Skeletal muscle satellite cell (primary cell): ENCODE measurements at regions not wholly inside any gene's neighbourhood (a gene's known extent, or its start where the extent isn't known, plus 50 kb on each side); places are given as distances from the start of the nearest gene placed in this dataset.

Experiments used
- H3K27me3 ChIP-seq: 2 replicates; pipeline ENCODE4 v1.7.0; 2013; ENCODE audit warnings: low read length; ENCODE audit not compliant: control insufficient read depth, insufficient read depth
- H3K36me3 ChIP-seq: 2 replicates; pipeline ENCODE4 v1.7.0; 2013; ENCODE audit warnings: mild to moderate bottlenecking, control low read depth, low read length; ENCODE audit not compliant: insufficient read depth
- H3K4me1 ChIP-seq: 2 replicates; pipeline ENCODE4 v1.7.0; 2013; ENCODE audit warnings: low read length; ENCODE audit not compliant: control insufficient read depth, insufficient read depth
- H3K4me2 ChIP-seq: 2 replicates; pipeline ENCODE4 v1.7.0; 2013; ENCODE audit warnings: mild to moderate bottlenecking, low read length
- H3K4me3 ChIP-seq: 2 replicates; pipeline ENCODE4 v1.7.0; 2013; ENCODE audit warnings: low read length
- H3K9ac ChIP-seq: 2 replicates; pipeline ENCODE4 v1.7.0; 2013; ENCODE audit warnings: mild to moderate bottlenecking, low read depth, low read length, moderate library complexity
- H3K9me3 ChIP-seq: replicated peaks from 2 replicates; pipeline ENCODE4 v1.7.0; 2013; ENCODE audit warnings: mild to moderate bottlenecking, control low read depth, low read length

- Histone ChIP-seq H3K9me3 (no peaks in the 10 kb centered on the region), H3K36me3 (no peaks in the 10 kb centered on the region), H3K9ac (no peak overlapping the region), H3K4me2 (no peak overlapping the region), H3K4me1 (no peaks in the 10 kb centered on the region), H3K4me3 (no peak overlapping the region), H3K27me3 (no peaks in the 10 kb centered on the region)
These were observed 56.3 kb upstream of the LNX1 start for GRCh38 chr4:53647547-53647946.

- Histone ChIP-seq H3K27me3 (no peaks in the 10 kb centered on the region), H3K4me2 (no peak overlapping the region), H3K4me1 (no peaks in the 10 kb centered on the region), H3K9ac (no peak overlapping the region), H3K9me3 (no peaks in the 10 kb centered on the region), H3K36me3 (no peaks in the 10 kb centered on the region), H3K4me3 (no peak overlapping the region)
These were observed 55.5 kb upstream of the LNX1 start for GRCh38 chr4:53646795-53647194.

- H3K9ac ChIP-seq: no peak overlapping the region
- H3K36me3 ChIP-seq: no peaks in the 10 kb centered on the region
- no peaks in the 10 kb centered on the region for H3K27me3 ChIP-seq
- no peak overlapping the region for H3K4me3 ChIP-seq
- H3K4me2 ChIP-seq: no peak overlapping the region
- no peaks in the 10 kb centered on the region for H3K4me1 ChIP-seq
- no peaks in the 10 kb centered on the region for H3K9me3 ChIP-seq
These were observed 53.8 kb upstream of the LNX1 start for GRCh38 chr4:53645108-53645507.

DNA sequence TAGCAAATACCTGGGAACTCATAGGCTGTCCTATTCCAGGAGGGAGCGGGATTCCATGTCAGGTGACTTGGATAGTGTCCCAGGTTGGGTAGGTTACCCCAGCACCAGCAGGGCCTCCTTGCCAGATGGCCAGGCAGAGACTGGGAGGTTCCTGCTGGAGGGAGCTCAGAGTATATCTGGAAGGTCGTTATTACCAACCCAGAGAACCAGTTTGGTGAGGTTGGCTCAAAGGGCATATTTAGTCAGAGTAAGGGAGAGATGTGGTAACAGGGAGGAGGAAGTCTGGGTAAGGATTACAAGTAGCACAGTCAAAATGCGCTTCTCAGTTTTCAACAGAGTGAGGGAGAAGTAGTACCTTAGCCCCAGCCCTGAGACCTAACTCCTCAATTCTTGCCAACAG, 53.3 kb upstream of the LNX1 start:
- no peaks in the 10 kb centered on the region for H3K9me3 ChIP-seq
- no peaks in the 10 kb centered on the region for H3K36me3 ChIP-seq
- no peaks in the 10 kb centered on the region for H3K27me3 ChIP-seq
- no peak overlapping the region for H3K4me3 ChIP-seq
- no peaks in the 10 kb centered on the region for H3K4me1 ChIP-seq
- no peak overlapping the region for H3K4me2 ChIP-seq
- H3K9ac ChIP-seq: no peak overlapping the region
